Neuronal stem cell (in vitro differentiated cells): ENCODE measurements at regions not wholly inside any gene's neighbourhood (a gene's known extent, or its start where the extent isn't known, plus 50 kb on each side); places are given as distances from the start of the nearest gene placed in this dataset.

Source experiments
- DNase-seq: peaks from one replicate; pipeline ENCODE4 v3.0.0-alpha.2; 2013; ENCODE audit warnings: low spot score
- H2AFZ ChIP-seq: one replicate; pipeline ENCODE4 v1.6.1; 2013; ENCODE audit warnings: mild to moderate bottlenecking, low read length, inconsistent platforms
- H2AK5ac ChIP-seq: 2 replicates; pipeline ENCODE4 v1.6.1; 2013; ENCODE audit warnings: low read depth, mild to moderate bottlenecking, inconsistent platforms, low read length, moderate library complexity, mixed read lengths
- H2BK120ac ChIP-seq: 2 replicates; pipeline ENCODE4 v1.6.1; 2013; ENCODE audit warnings: low read depth, mild to moderate bottlenecking, inconsistent platforms, low read length, moderate library complexity, mixed read lengths
- H2BK12ac ChIP-seq: one replicate; pipeline ENCODE4 v1.6.1; 2013; ENCODE audit warnings: low read length, inconsistent platforms
- H2BK15ac ChIP-seq: 2 replicates; pipeline ENCODE4 v1.6.1; 2013; ENCODE audit warnings: mild to moderate bottlenecking, low read length, inconsistent platforms, mixed read lengths
- H2BK5ac ChIP-seq: one replicate; pipeline ENCODE4 v1.6.1; 2013; ENCODE audit warnings: inconsistent platforms, mild to moderate bottlenecking, low read length, moderate library complexity
- H3K14ac ChIP-seq: one replicate; pipeline ENCODE4 v1.6.1; 2013; ENCODE audit warnings: low read length, inconsistent platforms
- H3K18ac ChIP-seq: 2 replicates; pipeline ENCODE4 v1.6.1; 2013; ENCODE audit warnings: low read length, inconsistent platforms
- H3K23ac ChIP-seq: 2 replicates; pipeline ENCODE4 v1.6.1; 2013; ENCODE audit warnings: low read depth, mild to moderate bottlenecking, mixed read lengths, low read length, inconsistent platforms; ENCODE audit not compliant: poor library complexity
- H3K27ac ChIP-seq: replicated peaks from 3 replicates; pipeline ENCODE4 v1.5.1; 2013; ENCODE audit warnings: low read length, inconsistent platforms
- H3K27me3 ChIP-seq, 3 experiments: 2 replicates each; pipeline ENCODE4 v1.6.1; 2013; ENCODE audit warnings: low read length in 3 of 3, mild to moderate bottlenecking in 2 of 3, inconsistent platforms in 1 of 3, low read depth in 1 of 3, mixed read lengths in 1 of 3, moderate library complexity in 1 of 3; ENCODE audit not compliant: control insufficient read depth in 3 of 3, insufficient read depth in 3 of 3
- H3K36me3 ChIP-seq, 2 donors: replicated peaks in 1 of 2; 2 replicates each; pipeline ENCODE4 v1.6.1; 2013; ENCODE audit warnings: low read length in 2 of 2; ENCODE audit not compliant: control insufficient read depth in 2 of 2, insufficient read depth in 2 of 2
- H3K4ac ChIP-seq: 2 replicates; pipeline ENCODE4 v1.6.1; 2013; ENCODE audit warnings: inconsistent platforms, mild to moderate bottlenecking, low read length, moderate library complexity
- H3K4me1 ChIP-seq, 2 donors: 1 replicate in 1 of 2; 2 replicates in 1 of 2; pipeline ENCODE4 v1.6.1; 2013; ENCODE audit warnings: low read length in 2 of 2, low read depth in 1 of 2; ENCODE audit not compliant: control insufficient read depth in 2 of 2, insufficient read depth in 1 of 2
- H3K4me2 ChIP-seq: one replicate; pipeline ENCODE4 v1.6.1; 2013; ENCODE audit warnings: mild to moderate bottlenecking, low read length, inconsistent platforms; ENCODE audit not compliant: insufficient read depth, poor library complexity, severe bottlenecking
- H3K4me3 ChIP-seq, 2 donors: 2 replicates each; pipeline ENCODE4 v1.5.1; 2013; ENCODE audit warnings: low read length in 2 of 2, mild to moderate bottlenecking in 2 of 2, inconsistent platforms in 1 of 2, moderate library complexity in 1 of 2
- H3K79me1 ChIP-seq: one replicate; pipeline ENCODE4 v1.6.1; 2013; ENCODE audit warnings: low read depth, mild to moderate bottlenecking, inconsistent platforms, low read length, moderate library complexity
- H3K9ac ChIP-seq: one replicate; pipeline ENCODE4 v1.6.1; 2013; ENCODE audit warnings: mild to moderate bottlenecking, low read depth, low read length, inconsistent platforms; ENCODE audit not compliant: poor library complexity
- H3K9me3 ChIP-seq, 2 donors: replicated peaks in 1 of 2; 2 replicates each; pipeline versions ENCODE3 to v1.6.1; 2013; ENCODE audit warnings: low read length in 2 of 2, mild to moderate bottlenecking in 2 of 2, inconsistent platforms in 1 of 2, low read depth in 1 of 2, mixed read lengths in 1 of 2, moderate library complexity in 1 of 2; ENCODE audit not compliant: control insufficient read depth in 2 of 2, insufficient read depth in 1 of 2
- H4K8ac ChIP-seq: one replicate; pipeline ENCODE4 v1.6.1; 2013; ENCODE audit warnings: low read depth, mild to moderate bottlenecking, inconsistent platforms, low read length, moderate library complexity
- H4K91ac ChIP-seq: one replicate; pipeline ENCODE4 v1.6.1; 2013; ENCODE audit warnings: low read length, low read depth, mild to moderate bottlenecking, inconsistent platforms; ENCODE audit not compliant: poor library complexity
- WGBS, 2 donors: extraction: QIAGEN DNeasy Blood & Tissue Kit; methylation state at CpG; one replicate each; pipeline ENCODE4 v1.1.7; 2013; ENCODE audit warnings: missing lambda C conversion rate in 2 of 2, mixed read lengths in 1 of 2; ENCODE audit not compliant: insufficient read length in 2 of 2, insufficient replicate concordance in 1 of 2; ENCODE audit errors: extremely low coverage in 2 of 2; 5-methylcytosine and 5-hydroxymethylcytosine counted together

DNA sequence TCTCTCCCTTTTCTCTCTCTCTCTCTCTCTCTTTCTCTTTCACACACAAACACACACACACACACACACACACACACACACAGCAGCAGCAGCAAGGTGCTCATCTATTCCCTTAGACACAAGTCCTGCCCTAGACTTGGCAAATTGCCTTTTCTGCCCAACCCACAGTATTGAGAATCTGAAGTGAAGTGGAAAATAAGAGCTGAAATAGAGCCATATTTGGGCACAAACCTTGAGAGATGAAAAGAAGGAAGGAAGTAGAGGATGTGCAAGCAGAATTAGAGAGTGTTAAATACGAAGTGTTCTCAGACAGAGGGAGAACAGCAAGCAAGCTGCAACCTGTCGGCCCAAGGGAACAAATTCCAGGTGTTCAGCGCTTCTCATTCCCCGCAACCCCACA, 557.5 kb upstream of the NOX3 start:
- H3K4me1 ChIP-seq = no peaks in the 10 kb centered on the region
- H3K4ac ChIP-seq = no peak overlapping the region
- no CpG with 5 or more reads among the region's 4 CpGs for WGBS, 2 donors

DNA sequence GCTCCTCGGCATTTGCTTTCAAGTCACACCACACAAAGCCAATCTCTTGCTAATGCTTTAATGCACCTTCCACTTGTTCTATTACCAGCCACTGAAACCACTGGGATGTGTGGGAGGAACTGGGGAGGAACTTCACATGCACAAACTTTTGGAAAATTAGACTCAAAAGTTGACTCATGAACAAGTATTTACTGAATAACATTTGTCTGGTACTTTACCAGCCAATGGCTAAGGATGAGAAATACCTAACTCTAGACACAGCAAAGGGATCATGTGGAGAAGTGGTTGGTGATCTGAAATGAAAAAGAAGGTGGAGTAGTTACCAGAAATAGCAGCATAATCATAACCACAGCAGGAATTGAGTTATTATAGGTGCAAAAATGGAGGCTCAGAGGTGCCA, 554.0 kb upstream of the NOX3 start:
- Histone ChIP-seq H4K91ac (no peak overlapping the region), H2BK15ac (no peak overlapping the region), H3K4me1 (no peaks in the 10 kb centered on the region), H3K4ac (no peak overlapping the region), H3K27ac (no peak overlapping the region), H3K9me3 (no peaks in the 10 kb centered on the region), H3K27me3 (no peaks in the 10 kb centered on the region), H3K4me2 (no peak overlapping the region), H3K79me1 (peaks cover 2% of the 10 kb centered on the region), H3K23ac (no peak overlapping the region), H3K36me3 (no peaks in the 10 kb centered on the region), H2BK12ac (no peak overlapping the region), H2AK5ac (no peak overlapping the region), H3K14ac (no peak overlapping the region), H4K8ac (no peak overlapping the region), H3K4me3 (no peak overlapping the region), H3K9ac (no peak overlapping the region), H2AFZ (no peak overlapping the region), H3K18ac (no peak overlapping the region), H2BK120ac (no peak overlapping the region), H2BK5ac (no peak overlapping the region)
- WGBS, 2 donors = no CpG with 5 or more reads among the region's 1 CpG
- DNase-seq = no peak

More for the DNA sequence above, 557.5 kb upstream of the NOX3 start:
- Histone ChIP-seq H3K36me3 (no peaks in the 10 kb centered on the region), H4K91ac (no peak overlapping the region), H3K18ac (no peak overlapping the region), H3K79me1 (no peaks in the 10 kb centered on the region), H4K8ac (no peak overlapping the region), H3K4me2 (no peak overlapping the region), H2BK120ac (no peak overlapping the region), H3K9ac (no peak overlapping the region), H2BK5ac (no peak overlapping the region), H3K4me3 (no peak overlapping the region), H2BK15ac (no peak overlapping the region), H3K14ac (no peak overlapping the region), H3K27ac (no peak overlapping the region), H2BK12ac (no peak overlapping the region), H3K9me3 (no peaks in the 10 kb centered on the region), H2AK5ac (no peak overlapping the region), H3K23ac (no peak overlapping the region), H3K27me3 (no peaks in the 10 kb centered on the region), H2AFZ (no peak overlapping the region)
- DNase-seq = no peak

DNA sequence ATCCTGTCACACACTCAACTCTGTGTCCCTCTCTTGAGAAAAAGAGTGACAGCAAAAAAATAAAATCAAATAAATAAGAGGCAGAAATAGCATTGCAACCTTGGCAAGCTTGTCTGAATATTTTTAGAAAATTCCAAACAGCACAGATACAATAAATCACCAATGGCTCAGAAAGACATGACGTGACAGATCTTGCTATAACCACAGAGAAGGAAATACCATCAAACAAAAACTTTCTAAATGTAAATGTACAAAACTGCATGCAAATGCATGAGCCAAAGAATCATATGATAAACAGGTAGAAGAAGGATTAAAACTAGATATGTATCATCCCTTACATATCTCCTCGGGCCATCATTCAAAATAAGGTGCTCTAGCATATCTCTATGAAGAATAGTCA, 549.2 kb upstream of the NOX3 start:
- WGBS, 2 donors = no CpG with 5 or more reads among the region's 2 CpGs
- no peak overlapping the region for H2BK12ac ChIP-seq
- no peak overlapping the region for H3K14ac ChIP-seq
- H3K18ac ChIP-seq = no peak overlapping the region
- H3K9ac ChIP-seq = no peak overlapping the region
- H3K23ac ChIP-seq = no peak overlapping the region
- no peak overlapping the region for H4K91ac ChIP-seq
- no peak for DNase-seq
- H4K8ac ChIP-seq = no peak overlapping the region
- H2AK5ac ChIP-seq = no peak overlapping the region
- no peaks in the 10 kb centered on the region for H3K9me3 ChIP-seq
- no peak overlapping the region for H2AFZ ChIP-seq
- no peak overlapping the region for H3K4ac ChIP-seq
- H3K27ac ChIP-seq = no peak overlapping the region
- no peak overlapping the region for H2BK120ac ChIP-seq
- no peak overlapping the region for H3K4me2 ChIP-seq
- H2BK5ac ChIP-seq = no peak overlapping the region
- H3K79me1 ChIP-seq = peaks cover 2% of the 10 kb centered on the region
- no peaks in the 10 kb centered on the region for H3K4me1 ChIP-seq
- no peaks in the 10 kb centered on the region for H3K36me3 ChIP-seq
- H2BK15ac ChIP-seq = no peak overlapping the region
- H3K4me3 ChIP-seq = no peak overlapping the region
- H3K27me3 ChIP-seq = no peaks in the 10 kb centered on the region

DNA sequence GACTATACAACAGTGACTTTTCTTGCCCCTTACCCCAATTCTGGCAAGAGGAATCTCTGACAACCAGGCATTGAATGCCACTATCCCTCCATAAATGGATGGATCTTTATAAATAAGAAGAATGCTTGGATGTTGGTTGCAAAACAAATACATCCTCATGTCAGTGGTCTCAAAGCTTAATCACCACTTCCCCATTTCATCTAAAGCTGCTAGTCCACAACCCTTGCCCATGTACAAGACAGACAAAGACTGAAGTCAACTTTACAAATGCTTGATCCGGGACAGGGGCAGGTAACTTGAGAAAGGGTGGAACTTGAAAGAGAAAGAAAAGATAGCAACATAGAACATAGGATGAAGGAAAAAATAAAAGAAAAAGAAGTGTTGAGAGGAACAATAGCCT, 540.5 kb upstream of the NOX3 start:
- H2BK15ac ChIP-seq = no peak overlapping the region
- WGBS, 2 donors = no CpG with 5 or more reads among the region's 1 CpG
- H3K4me1 ChIP-seq = peaks cover 0 to 3% of the 10 kb centered on the region in 2 donors
- no peaks in the 10 kb centered on the region for H3K36me3 ChIP-seq
- H3K79me1 ChIP-seq = no peaks in the 10 kb centered on the region
- no peaks in the 10 kb centered on the region for H3K9me3 ChIP-seq
- H2BK12ac ChIP-seq = no peak overlapping the region
- no peak overlapping the region for H3K4ac ChIP-seq
- H2AFZ ChIP-seq = no peak overlapping the region
- H4K91ac ChIP-seq = no peak overlapping the region
- no peaks in the 10 kb centered on the region for H3K27me3 ChIP-seq
- H4K8ac ChIP-seq = no peak overlapping the region
- no peak overlapping the region for H2BK5ac ChIP-seq
- H2AK5ac ChIP-seq = no peak overlapping the region
- no peak overlapping the region for H3K4me2 ChIP-seq
- H3K9ac ChIP-seq = no peak overlapping the region
- H3K18ac ChIP-seq = no peak overlapping the region
- H3K27ac ChIP-seq = no peak overlapping the region
- H2BK120ac ChIP-seq = no peak overlapping the region
- no peak overlapping the region for H3K4me3 ChIP-seq
- H3K14ac ChIP-seq = no peak overlapping the region
- H3K23ac ChIP-seq = no peak overlapping the region
- DNase-seq = no peak
